SH-SY5Y (cell line): ENCODE measurements at regions not wholly inside any gene's neighbourhood (a gene's known extent, or its start where the extent isn't known, plus 50 kb on each side); places are given as distances from the start of the nearest gene placed in this dataset.

ENCODE experiments used
- GATA2 ChIP-seq: IDR thresholded peaks from 2 replicates; pipeline ENCODE4 v1.6.1; 2011; ENCODE audit warnings: mild to moderate bottlenecking, low read depth, low read length
- GATA3 ChIP-seq: IDR thresholded peaks from 2 replicates; pipeline ENCODE4 v1.6.1; 2011; ENCODE audit warnings: low read depth, mild to moderate bottlenecking, low read length, moderate library complexity

DNA sequence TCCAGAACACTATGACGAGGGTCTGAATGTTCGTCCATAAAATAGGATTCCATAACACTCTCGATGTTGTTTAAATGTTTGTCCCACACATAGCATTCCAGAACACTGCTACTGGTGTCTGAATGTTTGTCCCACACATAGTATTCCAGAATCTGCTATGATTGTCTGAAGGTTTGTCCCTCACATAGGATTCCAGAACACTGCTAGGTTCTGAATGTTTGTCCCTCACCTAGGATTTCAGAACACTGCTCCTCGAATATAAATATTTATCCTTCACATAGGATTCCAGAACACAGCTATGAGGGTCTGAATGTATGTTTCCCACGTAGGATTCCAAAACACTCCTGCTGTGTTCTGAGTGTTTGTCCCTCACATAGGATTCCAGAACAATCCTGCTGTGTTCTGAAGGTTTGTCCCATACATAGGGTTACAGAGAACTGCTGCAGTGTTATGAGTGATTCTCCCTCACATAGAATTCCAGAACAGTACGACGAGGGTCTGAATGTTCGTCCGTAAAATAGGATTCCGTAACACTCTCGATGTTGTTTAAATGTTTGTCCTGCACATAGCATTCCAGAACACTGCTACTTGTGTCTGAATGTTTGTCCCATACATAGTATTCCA is 215.3 kb downstream of the FOXD4L6 start:
- TF ChIP-seq GATA3, result no peak
- TF ChIP-seq GATA2, result no peak
